ENCODE measurements at regions not wholly inside any gene's neighbourhood (a gene's known extent, or its start where the extent isn't known, plus 50 kb on each side); places are given as distances from the start of the nearest gene placed in this dataset.

DNA sequence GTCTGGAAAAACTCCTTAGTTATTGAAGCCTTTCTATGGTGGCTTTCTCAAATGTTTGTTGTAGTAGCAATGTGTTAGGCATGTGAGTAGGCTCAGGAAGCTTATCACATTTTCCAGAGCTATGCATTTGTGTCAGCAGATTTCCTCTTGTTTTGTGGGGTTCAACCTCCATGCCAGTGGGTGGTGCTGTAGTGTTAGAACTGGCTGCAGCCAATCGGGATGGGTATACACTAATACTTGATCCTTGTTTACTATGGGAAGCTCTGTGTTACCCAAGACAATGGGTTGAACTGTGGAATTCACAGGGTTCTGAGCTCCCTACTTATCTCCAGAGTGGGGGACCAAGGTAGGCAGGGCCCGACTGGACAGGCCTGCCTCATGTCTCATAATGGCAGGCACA lies 348.5 kb upstream of the ADAMTS5 start:
- DNase-seq = no peak
- H3K36me3 ChIP-seq (ENCODE audit: insufficient read depth, low read length) = no peaks in the 10 kb centered on the region
- H3K4me1 ChIP-seq (ENCODE audit: insufficient read depth, low read length) = no peaks in the 10 kb centered on the region
- no peak for TF ChIP-seq EZH2 (IDR thresholded peaks at IDR 0.05; ENCODE audit: borderline replicate concordance, low read depth, low read length, severe bottlenecking)
- TF ChIP-seq CTCF (IDR thresholded peaks at IDR 0.05; ENCODE audit: borderline replicate concordance, extremely low read depth, low read length, poor library complexity, severe bottlenecking) = no peak
- H3K27me3 ChIP-seq (ENCODE audit: insufficient read depth, low read length, poor library complexity) = no peaks in the 10 kb centered on the region
- H3K9me3 ChIP-seq (ENCODE audit: insufficient read depth, low read length, severe bottlenecking) = no peaks in the 10 kb centered on the region
- no peak overlapping the region for H3K27ac ChIP-seq (ENCODE audit: low read length)
- no peaks in the 10 kb centered on the region for H4K20me1 ChIP-seq (ENCODE audit: insufficient read depth, low read length)
- no peak overlapping the region for H3K9ac ChIP-seq (ENCODE audit: low read depth, low read length)
- no peak for ATAC-seq (ENCODE audit: insufficient read depth, low read depth)
- no peak overlapping the region for H3K4me3 ChIP-seq (ENCODE audit: low read depth in 1 of 2, low read length in 2 of 2)
- no peaks in the 10 kb centered on the region for H3K79me2 ChIP-seq (ENCODE audit: insufficient read depth, low read length)
- H3K4me2 ChIP-seq (ENCODE audit: insufficient read depth, low read length) = no peak overlapping the region
- no peak overlapping the region for H2AFZ ChIP-seq (ENCODE audit: low read depth, low read length)

DNA sequence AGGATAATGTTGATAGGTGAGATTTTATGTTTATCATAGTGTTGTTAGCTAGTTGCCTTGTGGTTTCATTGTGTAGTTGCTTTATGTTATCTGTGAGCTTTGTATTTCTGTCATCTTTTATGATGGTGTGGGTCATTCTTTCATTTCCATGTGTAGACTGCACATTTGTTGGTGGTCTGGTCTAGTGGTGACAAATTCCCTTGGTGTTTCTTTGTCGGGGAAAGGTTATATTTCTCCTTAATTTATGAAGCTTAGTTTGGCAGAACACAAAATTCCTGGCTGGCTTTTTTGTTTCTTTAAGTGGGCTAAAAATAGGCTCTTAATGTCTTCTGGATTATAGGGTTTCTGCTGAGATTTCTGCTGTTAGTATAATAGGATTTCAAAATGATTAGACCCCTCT lies 347.2 kb upstream of the ADAMTS5 start:
- no peak for TF ChIP-seq EZH2 (IDR thresholded peaks at IDR 0.05; ENCODE audit: borderline replicate concordance, low read depth, low read length, severe bottlenecking)
- Histone ChIP-seq H3K9me3 (ENCODE audit: insufficient read depth, low read length, severe bottlenecking) (no peaks in the 10 kb centered on the region), H3K9ac (ENCODE audit: low read depth, low read length) (no peak overlapping the region), H3K4me1 (ENCODE audit: insufficient read depth, low read length) (no peaks in the 10 kb centered on the region), H3K4me3 (ENCODE audit: low read depth in 1 of 2, low read length in 2 of 2) (no peak overlapping the region), H3K27me3 (ENCODE audit: insufficient read depth, low read length, poor library complexity) (no peaks in the 10 kb centered on the region), H3K36me3 (ENCODE audit: insufficient read depth, low read length) (no peaks in the 10 kb centered on the region), H4K20me1 (ENCODE audit: insufficient read depth, low read length) (no peaks in the 10 kb centered on the region), H3K27ac (ENCODE audit: low read length) (no peak overlapping the region), H2AFZ (ENCODE audit: low read depth, low read length) (no peak overlapping the region), H3K4me2 (ENCODE audit: insufficient read depth, low read length) (no peak overlapping the region), H3K79me2 (ENCODE audit: insufficient read depth, low read length) (no peaks in the 10 kb centered on the region)
- DNase-seq = no peak
- no peak for ATAC-seq (ENCODE audit: insufficient read depth, low read depth)

- H3K4me2 ChIP-seq (ENCODE audit: insufficient read depth, low read length) = no peak overlapping the region
- H3K9ac ChIP-seq (ENCODE audit: low read depth, low read length) = no peak overlapping the region
- no peaks in the 10 kb centered on the region for H4K20me1 ChIP-seq (ENCODE audit: insufficient read depth, low read length)
- H3K36me3 ChIP-seq (ENCODE audit: insufficient read depth, low read length) = no peaks in the 10 kb centered on the region
- no peaks in the 10 kb centered on the region for H3K9me3 ChIP-seq (ENCODE audit: insufficient read depth, low read length, severe bottlenecking)
- TF ChIP-seq EZH2 (IDR thresholded peaks at IDR 0.05; ENCODE audit: borderline replicate concordance, low read depth, low read length, severe bottlenecking) = no peak
- TF ChIP-seq CTCF (IDR thresholded peaks at IDR 0.05; ENCODE audit: borderline replicate concordance, extremely low read depth, low read length, poor library complexity, severe bottlenecking) = no peak
- no peaks in the 10 kb centered on the region for H3K27me3 ChIP-seq (ENCODE audit: insufficient read depth, low read length, poor library complexity)
- DNase-seq (no peak), ATAC-seq (ENCODE audit: insufficient read depth, low read depth) (no peak)
- H3K4me3 ChIP-seq (ENCODE audit: low read depth in 1 of 2, low read length in 2 of 2) = no peak overlapping the region
- H3K4me1 ChIP-seq (ENCODE audit: insufficient read depth, low read length) = no peaks in the 10 kb centered on the region
- H2AFZ ChIP-seq (ENCODE audit: low read depth, low read length) = no peak overlapping the region
- H3K79me2 ChIP-seq (ENCODE audit: insufficient read depth, low read length) = no peaks in the 10 kb centered on the region
- H3K27ac ChIP-seq (ENCODE audit: low read length) = no peak overlapping the region
These were observed 340.2 kb upstream of the ADAMTS5 start for GRCh38 chr21:27306791-27307775.

- DNase-seq (no peak), ATAC-seq (ENCODE audit: insufficient read depth, low read depth) (no peak)
- H3K4me1 ChIP-seq (ENCODE audit: insufficient read depth, low read length) = no peaks in the 10 kb centered on the region
- H3K79me2 ChIP-seq (ENCODE audit: insufficient read depth, low read length) = no peaks in the 10 kb centered on the region
- no peaks in the 10 kb centered on the region for H3K36me3 ChIP-seq (ENCODE audit: insufficient read depth, low read length)
- no peaks in the 10 kb centered on the region for H4K20me1 ChIP-seq (ENCODE audit: insufficient read depth, low read length)
- H3K4me3 ChIP-seq (ENCODE audit: low read depth in 1 of 2, low read length in 2 of 2) = no peak overlapping the region
- no peaks in the 10 kb centered on the region for H3K27me3 ChIP-seq (ENCODE audit: insufficient read depth, low read length, poor library complexity)
- H3K4me2 ChIP-seq (ENCODE audit: insufficient read depth, low read length) = no peak overlapping the region
- H3K9ac ChIP-seq (ENCODE audit: low read depth, low read length) = no peak overlapping the region
- no peak overlapping the region for H3K27ac ChIP-seq (ENCODE audit: low read length)
- no peak for TF ChIP-seq EZH2 (IDR thresholded peaks at IDR 0.05; ENCODE audit: borderline replicate concordance, low read depth, low read length, severe bottlenecking)
- no peak for TF ChIP-seq CTCF (IDR thresholded peaks at IDR 0.05; ENCODE audit: borderline replicate concordance, extremely low read depth, low read length, poor library complexity, severe bottlenecking)
- no peaks in the 10 kb centered on the region for H3K9me3 ChIP-seq (ENCODE audit: insufficient read depth, low read length, severe bottlenecking)
- no peak overlapping the region for H2AFZ ChIP-seq (ENCODE audit: low read depth, low read length)
These were observed 339.3 kb upstream of the ADAMTS5 start for GRCh38 chr21:27306206-27306605.
